Pancreas (tissue), 10 donors: ENCODE measurements at regions not wholly inside any gene's neighbourhood (a gene's known extent, or its start where the extent isn't known, plus 50 kb on each side); places are given as distances from the start of the nearest gene placed in this dataset.

Experiments
- ATAC-seq, 4 donors: fragments of 200-7000 bp; cut with Tn5 transposase; one replicate each; pipeline versions ENCODE4 v1.8.0 to v1.9.1; 2020; ENCODE audit warnings: mild to moderate bottlenecking in 4 of 4, moderate library complexity in 4 of 4
- DNase-seq, 6 donors: peaks; one replicate each; pipeline ENCODE4 v3.0.0-alpha.2; 2020
- FAIRE-seq: peaks from 2 replicates; lab custom pipeline; 2012; peaks lifted over from hg19 to GRCh38; lab: Jason Lieb, UNC
- H3K27ac ChIP-seq, 4 donors: fragments of 200-600 bp; sonication (generic); 1 replicate in 3 of 4; 2 replicates in 1 of 4; pipeline versions ENCODE4 v1.5.0 to v1.8.0; 2020
- H3K27me3 ChIP-seq, 4 donors: fragments of 200-600 bp; one replicate each; pipeline ENCODE4 v1.8.0; 2021
- H3K36me3 ChIP-seq, 3 donors: fragments of 200-600 bp; sonication (generic) in 1 of 3; one replicate each; pipeline versions ENCODE4 v1.5.0 to v1.8.0; 2020 to 2021
- H3K4me1 ChIP-seq, 3 donors: fragments of 200-600 bp; one replicate each; pipeline ENCODE4 v1.8.0; 2021
- H3K4me3 ChIP-seq, 4 donors: fragments of 200-600 bp; sonication (generic) in 2 of 4; one replicate each; pipeline versions ENCODE4 v1.5.0 to v1.8.0; 2020 to 2021
- H3K9me3 ChIP-seq, 4 donors: fragments of 200-600 bp; one replicate each; pipeline ENCODE4 v1.8.0; 2021
- CTCF ChIP-seq, 4 donors: fragments of 200-600 bp; sonication (generic) in 3 of 4; IDR thresholded peaks; one replicate each; pipeline versions ENCODE4 v1.5.0 to v1.8.0; 2021; ENCODE audit warnings: antibody characterized with exemption in 4 of 4
- WGBS, 2 donors: extraction: QIAGEN DNeasy Blood & Tissue Kit; methylation state at CpG; one replicate each; pipeline ENCODE4 v1.1.7; 2013; 5-methylcytosine and 5-hydroxymethylcytosine counted together
- intact Hi-C, 3 donors: fragments of 100-400 bp; cut with DNase I; formaldehyde crosslinking; loops; one replicate each; pipeline versions ENCODE4 v1.11.1 to v1.14.2; 2022
- donor health status: healthy with polysubstance abuse.
- donor health status: DM: no; HTN: no; CAD: no; lungs with moderate emphysema.
- donor health status: DM: no; HTN: no; CAD: no.
- donor health status: control.
- donor health status: control.
- donor health status: Bipolar disorder and iron deficiency.
- donor health status: DM: yes; HTN: yes; CAD: no.
- donor health status: DM: no; HTN: no; CAD: no.
- donor health status: DM: no; HTN: no; CAD: no.
- donor health status: DM: yes; HTN: yes; CAD: no.

GRCh38 chr13:105165449-105166125, 1369.9 kb downstream of the EFNB2 start:
- H3K27ac ChIP-seq = no peak overlapping the region
- no peaks in the 10 kb centered on the region for H3K9me3 ChIP-seq
- no peak for TF ChIP-seq CTCF (IDR thresholded peaks at IDR 0.05)
- FAIRE-seq (no peak), ATAC-seq (no peak), DNase-seq (no peak)
- no peaks in the 10 kb centered on the region for H3K27me3 ChIP-seq
- intact Hi-C loops = no loop called here
- H3K36me3 ChIP-seq = no peaks in the 10 kb centered on the region
- no peak overlapping the region for H3K4me3 ChIP-seq
- 43 to 49% methylated on average over 2 of the region's 2 CpGs for WGBS, 2 donors
- no peaks in the 10 kb centered on the region for H3K4me1 ChIP-seq

GRCh38 chr13:105159841-105160240, 1375.6 kb downstream of the EFNB2 start:
- H3K27ac ChIP-seq = no peak overlapping the region
- H3K4me1 ChIP-seq = no peaks in the 10 kb centered on the region
- H3K9me3 ChIP-seq = no peaks in the 10 kb centered on the region
- ATAC-seq (no peak), FAIRE-seq (no peak), DNase-seq (no peak)
- H3K27me3 ChIP-seq = no peaks in the 10 kb centered on the region
- intact Hi-C loops = no loop called here
- H3K36me3 ChIP-seq = no peaks in the 10 kb centered on the region
- 32 to 55% methylated on average over 1 of the region's 1 CpG for WGBS, 2 donors
- no peak overlapping the region for H3K4me3 ChIP-seq
- no peak for TF ChIP-seq CTCF (IDR thresholded peaks at IDR 0.05)

GRCh38 chr13:105153611-105154010, 1381.9 kb downstream of the EFNB2 start:
- Histone ChIP-seq H3K27me3 (no peaks in the 10 kb centered on the region), H3K4me3 (no peak overlapping the region), H3K36me3 (no peaks in the 10 kb centered on the region), H3K27ac (no peak overlapping the region), H3K4me1 (no peaks in the 10 kb centered on the region), H3K9me3 (no peaks in the 10 kb centered on the region)
- FAIRE-seq = no peak
- 39 to 54% methylated on average over 1 of the region's 1 CpG for WGBS, 2 donors
- TF ChIP-seq CTCF (IDR thresholded peaks at IDR 0.05) = no peak
- no peak for ATAC-seq
- intact Hi-C loops = no loop called here
- no peak for DNase-seq

GRCh38 chr13:105151639-105152038, 1383.8 kb downstream of the EFNB2 start:
- DNase-seq (no peak), ATAC-seq (no peak), FAIRE-seq (no peak)
- Histone ChIP-seq H3K27me3 (no peaks in the 10 kb centered on the region), H3K9me3 (no peaks in the 10 kb centered on the region), H3K27ac (no peak overlapping the region), H3K36me3 (no peaks in the 10 kb centered on the region), H3K4me3 (no peak overlapping the region), H3K4me1 (no peaks in the 10 kb centered on the region)
- WGBS, 2 donors = 58 to 69% methylated on average over 3 of the region's 3 CpGs
- no peak for TF ChIP-seq CTCF (IDR thresholded peaks at IDR 0.05)
- intact Hi-C loops = no loop called here

GRCh38 chr13:105147461-105147860, 1388.0 kb downstream of the EFNB2 start:
- H3K4me3 ChIP-seq = no peak overlapping the region

More at GRCh38 chr13:105147461-105147860, 1388.0 kb downstream of the EFNB2 start:
- DNase-seq (no peak), FAIRE-seq (no peak), ATAC-seq (no peak)
- intact Hi-C loops = no loop called here
- H3K36me3 ChIP-seq = no peaks in the 10 kb centered on the region
- no peak overlapping the region for H3K27ac ChIP-seq
- TF ChIP-seq CTCF (IDR thresholded peaks at IDR 0.05) = no peak
- H3K9me3 ChIP-seq = no peaks in the 10 kb centered on the region
- 71 to 85% methylated on average over 4 of the region's 4 CpGs for WGBS, 2 donors
- H3K4me1 ChIP-seq = no peaks in the 10 kb centered on the region
- no peaks in the 10 kb centered on the region for H3K27me3 ChIP-seq
